ENCODE measurements at regions not wholly inside any gene's neighbourhood (a gene's known extent, or its start where the extent isn't known, plus 50 kb on each side); places are given as distances from the start of the nearest gene placed in this dataset.
"Not testable (repeated sequence)": the region's sequence is repeated elsewhere in the genome, so short reads cannot be mapped to it uniquely, and the experiment has no call there.

- no peak for TF ChIP-seq CTCF (IDR thresholded peaks at IDR 0.05; ENCODE audit: insufficient read depth, low read length, poor library complexity, severe bottlenecking)
These were observed 128.2 kb downstream of the MYCN start for GRCh38 chr2:16068552-16068940.

GRCh38 chr2:16067866-16068551, 127.7 kb downstream of the MYCN start:
- Histone ChIP-seq H3K4me3 (replicated peaks; ENCODE audit: low read depth, low read length) (no peak overlapping the region), H3K27me3 (replicated peaks; ENCODE audit: control insufficient read depth, insufficient read depth, low read length) (no peaks in the 10 kb centered on the region), H3K36me3 (ENCODE audit: control insufficient read depth, insufficient read depth, low read length) (no peaks in the 10 kb centered on the region)
- DNase-seq (ENCODE audit: extremely low read depth, insufficient read length), result no peak
- no peak for TF ChIP-seq CTCF (IDR thresholded peaks at IDR 0.05; ENCODE audit: insufficient read depth, low read length, poor library complexity, severe bottlenecking)

More at GRCh38 chr2:16068552-16068940, 128.2 kb downstream of the MYCN start:
- H3K27me3 ChIP-seq (replicated peaks; ENCODE audit: control insufficient read depth, insufficient read depth, low read length), result no peaks in the 10 kb centered on the region
- DNase-seq (ENCODE audit: extremely low read depth, insufficient read length), result no peak
- no peaks in the 10 kb centered on the region for H3K36me3 ChIP-seq (ENCODE audit: control insufficient read depth, insufficient read depth, low read length)
- no peak overlapping the region for H3K4me3 ChIP-seq (replicated peaks; ENCODE audit: low read depth, low read length)

- no peak for DNase-seq (ENCODE audit: extremely low read depth, insufficient read length)
- Histone ChIP-seq H3K27me3 (replicated peaks; ENCODE audit: control insufficient read depth, insufficient read depth, low read length) (no peaks in the 10 kb centered on the region), H3K36me3 (ENCODE audit: control insufficient read depth, insufficient read depth, low read length) (no peaks in the 10 kb centered on the region), H3K4me3 (replicated peaks; ENCODE audit: low read depth, low read length) (no peak overlapping the region)
- TF ChIP-seq CTCF (IDR thresholded peaks at IDR 0.05; ENCODE audit: insufficient read depth, low read length, poor library complexity, severe bottlenecking), result no peak
These were observed 127.1 kb downstream of the MYCN start for GRCh38 chr2:16067444-16067843.

GRCh38 chr2:16067037-16067406, 126.7 kb downstream of the MYCN start:
- no peak for TF ChIP-seq CTCF (IDR thresholded peaks at IDR 0.05; ENCODE audit: insufficient read depth, low read length, poor library complexity, severe bottlenecking)
- DNase-seq (ENCODE audit: extremely low read depth, insufficient read length), result no peak
- no peaks in the 10 kb centered on the region for H3K27me3 ChIP-seq (replicated peaks; ENCODE audit: control insufficient read depth, insufficient read depth, low read length)
- no peaks in the 10 kb centered on the region for H3K36me3 ChIP-seq (ENCODE audit: control insufficient read depth, insufficient read depth, low read length)
- H3K4me3 ChIP-seq (replicated peaks; ENCODE audit: low read depth, low read length), result no peak overlapping the region

GRCh38 chr2:16066261-16067036, 126.1 kb downstream of the MYCN start:
- Histone ChIP-seq H3K4me3 (replicated peaks; ENCODE audit: low read depth, low read length) (no peak overlapping the region), H3K27me3 (replicated peaks; ENCODE audit: control insufficient read depth, insufficient read depth, low read length) (no peaks in the 10 kb centered on the region), H3K36me3 (ENCODE audit: control insufficient read depth, insufficient read depth, low read length) (no peaks in the 10 kb centered on the region)
- DNase-seq (ENCODE audit: extremely low read depth, insufficient read length), result no peak
- no peak for TF ChIP-seq CTCF (IDR thresholded peaks at IDR 0.05; ENCODE audit: insufficient read depth, low read length, poor library complexity, severe bottlenecking)

GRCh38 chr2:16065272-16066069, 125.1 kb downstream of the MYCN start:
- not testable (repeated sequence) for H3K36me3 ChIP-seq (ENCODE audit: control insufficient read depth, insufficient read depth, low read length); H3K27me3 ChIP-seq (replicated peaks; ENCODE audit: control insufficient read depth, insufficient read depth, low read length); DNase-seq (ENCODE audit: extremely low read depth, insufficient read length); H3K4me3 ChIP-seq (replicated peaks; ENCODE audit: low read depth, low read length)
